ENCODE measurements at regions not wholly inside any gene's neighbourhood (a gene's known extent, or its start where the extent isn't known, plus 50 kb on each side); places are given as distances from the start of the nearest gene placed in this dataset.

- Histone ChIP-seq H3K27ac (no peak overlapping the region), H3K9me3 (no peaks in the 10 kb centered on the region), H3K4me3 (no peak overlapping the region), H3K27me3 (no peaks in the 10 kb centered on the region), H3K4me1 (peaks cover 10% of the 10 kb centered on the region), H3K36me3 (no peaks in the 10 kb centered on the region)
- intact Hi-C loops (cut with DNase I): no loop called here
- no peak for TF ChIP-seq POLR2A (IDR thresholded peaks at IDR 0.05)
- no peak for TF ChIP-seq POLR2AphosphoS5 (IDR thresholded peaks at IDR 0.05; ENCODE audit: insufficient read depth in 1 of 2, low read depth in 1 of 2)
- TF ChIP-seq CTCF (IDR thresholded peaks at IDR 0.05): no peak
- no peak for DNase-seq (ENCODE audit: extremely low spot score in 2 of 2)
Measured at GRCh38 chr18:79608069-79608468, 71.5 kb upstream of the CTDP1 start.

GRCh38 chr18:79608535-79608934 lies 71.1 kb upstream of the CTDP1 start:
- no peaks in the 10 kb centered on the region for H3K27me3 ChIP-seq

GRCh38 chr18:79608999-79609461 lies 70.6 kb upstream of the CTDP1 start:
- no peak for DNase-seq (ENCODE audit: extremely low spot score in 2 of 2)
- H3K4me3 ChIP-seq: no peak overlapping the region
- TF ChIP-seq POLR2AphosphoS5 (IDR thresholded peaks at IDR 0.05; ENCODE audit: insufficient read depth in 1 of 2, low read depth in 1 of 2) (no peak), POLR2A (IDR thresholded peaks at IDR 0.05) (no peak), CTCF (IDR thresholded peaks at IDR 0.05) (no peak)
- peaks cover 10% of the 10 kb centered on the region for H3K4me1 ChIP-seq
- intact Hi-C loops (cut with DNase I): no loop called here
- H3K27me3 ChIP-seq: no peaks in the 10 kb centered on the region
- H3K27ac ChIP-seq: no peak overlapping the region
- no peaks in the 10 kb centered on the region for H3K9me3 ChIP-seq
- no peaks in the 10 kb centered on the region for H3K36me3 ChIP-seq

More at GRCh38 chr18:79608535-79608934, 71.1 kb upstream of the CTDP1 start:
- Histone ChIP-seq H3K9me3 (no peaks in the 10 kb centered on the region), H3K27ac (no peak overlapping the region), H3K4me1 (peaks cover 10% of the 10 kb centered on the region), H3K36me3 (no peaks in the 10 kb centered on the region), H3K4me3 (no peak overlapping the region)
- DNase-seq (ENCODE audit: extremely low spot score in 2 of 2): no peak
- intact Hi-C loops (cut with DNase I): no loop called here
- TF ChIP-seq CTCF (IDR thresholded peaks at IDR 0.05) (no peak), POLR2AphosphoS5 (IDR thresholded peaks at IDR 0.05; ENCODE audit: insufficient read depth in 1 of 2, low read depth in 1 of 2) (no peak), POLR2A (IDR thresholded peaks at IDR 0.05) (no peak)

GRCh38 chr18:79609841-79610281 lies 69.7 kb upstream of the CTDP1 start:
- Histone ChIP-seq H3K27ac (no peak overlapping the region), H3K4me3 (no peak overlapping the region), H3K27me3 (no peaks in the 10 kb centered on the region), H3K9me3 (no peaks in the 10 kb centered on the region), H3K36me3 (no peaks in the 10 kb centered on the region), H3K4me1 (peaks cover 10% of the 10 kb centered on the region)
- intact Hi-C loops (cut with DNase I): no loop called here
- TF ChIP-seq CTCF (IDR thresholded peaks at IDR 0.05): no peak
- no peak for TF ChIP-seq POLR2A (IDR thresholded peaks at IDR 0.05)
- TF ChIP-seq POLR2AphosphoS5 (IDR thresholded peaks at IDR 0.05; ENCODE audit: insufficient read depth in 1 of 2, low read depth in 1 of 2): no peak
- DNase-seq (ENCODE audit: extremely low spot score in 2 of 2): no peak

GRCh38 chr18:79610461-79611039 lies 69.1 kb upstream of the CTDP1 start:
- Histone ChIP-seq H3K4me1 (peaks cover 10% of the 10 kb centered on the region), H3K36me3 (no peaks in the 10 kb centered on the region), H3K4me3 (no peak overlapping the region), H3K27me3 (no peaks in the 10 kb centered on the region), H3K9me3 (no peaks in the 10 kb centered on the region), H3K27ac (no peak overlapping the region)
- DNase-seq (ENCODE audit: extremely low spot score in 2 of 2): no peak
- TF ChIP-seq CTCF (IDR thresholded peaks at IDR 0.05): no peak
- TF ChIP-seq POLR2A (IDR thresholded peaks at IDR 0.05): no peak
- no peak for TF ChIP-seq POLR2AphosphoS5 (IDR thresholded peaks at IDR 0.05; ENCODE audit: insufficient read depth in 1 of 2, low read depth in 1 of 2)
- intact Hi-C loops (cut with DNase I): no loop called here

All from vagina (tissue), 2 donors.